ENCODE measurements at regions not wholly inside any gene's neighbourhood (a gene's known extent, or its start where the extent isn't known, plus 50 kb on each side); places are given as distances from the start of the nearest gene placed in this dataset.

DNA sequence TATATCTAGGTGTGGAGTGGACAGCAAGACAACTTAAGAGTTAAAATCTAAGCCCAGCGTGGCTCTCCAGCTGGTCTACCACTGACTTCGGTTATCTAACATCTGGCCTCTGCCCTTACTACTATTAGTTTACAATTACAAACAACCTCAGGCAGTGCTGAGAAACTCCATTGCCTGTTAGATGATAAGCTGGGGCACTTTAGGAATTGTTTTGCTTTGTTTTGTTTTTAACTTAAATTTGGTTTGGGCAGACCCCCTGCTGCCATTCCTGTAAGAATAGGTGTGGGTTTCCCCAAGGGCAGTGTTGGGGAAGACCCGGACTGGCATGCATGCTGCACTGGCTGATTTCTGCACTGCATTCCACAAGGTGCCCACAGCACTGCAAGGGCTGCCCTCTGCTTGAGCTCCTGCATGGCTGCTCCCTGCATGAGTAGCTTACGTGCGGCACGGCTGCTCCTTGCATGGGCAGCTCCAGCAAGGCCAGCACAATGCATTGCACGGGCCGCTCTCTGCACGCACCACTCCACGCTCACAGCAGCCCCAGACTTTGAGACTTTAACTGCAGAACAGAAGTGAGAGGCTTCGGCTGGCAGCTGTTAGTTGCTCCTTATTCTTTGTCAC, 74.2 kb upstream of the SERTAD2 start:
- H3K27ac ChIP-seq, result peak overlapping the region in 2 of 4 donors; percentile 54 to 58
- no peak for DNase-seq
- in situ Hi-C loops (cut with MboI; ENCODE audit: low pct_ligation_motif_present in 1 of 4, low pct_unique_long_range_greater_than_20kb in 1 of 4, low sequenced_read_pairs in 3 of 4), result no loop called here
- WGBS, 2 donors (ENCODE audit: low coverage in 1 of 2), result 56 to 68% methylated on average over 3 to 10 of the region's 11 CpGs
- no peaks in the 10 kb centered on the region for H3K9me3 ChIP-seq
- no peak for TF ChIP-seq EP300 (IDR thresholded peaks at IDR 0.05; ENCODE audit: low read depth)
- no peaks in the 10 kb centered on the region for H3K36me3 ChIP-seq
- intact Hi-C loops (cut with DNase I; ENCODE audit: low total_unique reads), result loop anchor here (10.0 kb wide), 1 partner anchor 53 kb away; no protein-coding TSS in a partner anchor
- H3K27me3 ChIP-seq, result no peaks in the 10 kb centered on the region
- H3K4me1 ChIP-seq, result peaks cover 14 to 56% (median 29%) of the 10 kb centered on the region in 4 donors
- no peak overlapping the region for H3K4me3 ChIP-seq

DNA sequence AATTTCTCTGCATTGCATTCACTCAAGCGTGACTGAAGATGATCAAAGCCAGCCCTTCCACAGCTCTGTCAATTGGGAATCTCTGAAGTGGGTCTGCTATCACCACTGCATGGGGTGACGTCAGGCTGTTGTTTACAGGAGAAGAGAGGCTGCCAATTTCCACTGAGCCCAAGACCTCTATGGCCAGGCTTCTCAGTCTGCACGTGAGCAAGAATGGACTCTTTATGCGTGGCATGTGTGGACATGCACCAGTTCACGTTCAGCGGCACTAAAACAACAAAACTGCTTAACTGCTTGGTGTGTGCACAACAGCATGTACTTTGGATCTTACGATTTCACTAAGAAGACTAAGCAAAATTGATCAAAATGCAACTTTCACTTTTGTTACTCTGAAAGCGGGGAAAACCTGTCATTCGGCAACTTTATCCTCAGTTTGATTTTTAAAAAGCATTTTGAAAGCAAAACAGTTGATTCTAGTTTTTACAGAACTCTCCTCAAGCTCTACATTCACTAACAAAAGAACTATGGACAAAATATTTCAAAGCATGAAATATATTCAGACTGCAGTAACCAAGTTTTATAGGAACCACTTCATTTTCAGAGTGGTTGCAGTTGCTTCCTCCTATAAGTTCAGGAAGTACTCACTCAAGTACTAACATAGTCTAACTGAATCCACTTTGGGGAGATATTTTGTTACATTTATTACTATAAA, 77.0 kb upstream of the SERTAD2 start:
- 4 to 7% methylated on average over 4 to 9 of the region's 9 CpGs for WGBS, 2 donors (ENCODE audit: low coverage in 1 of 2)
- in situ Hi-C loops (cut with MboI; ENCODE audit: low pct_ligation_motif_present in 1 of 4, low pct_unique_long_range_greater_than_20kb in 1 of 4, low sequenced_read_pairs in 3 of 4), result no loop called here
- H3K4me3 ChIP-seq, result peak overlapping the region in 3 of 4 donors; percentile 19 to 40 (median 26)

DNA sequence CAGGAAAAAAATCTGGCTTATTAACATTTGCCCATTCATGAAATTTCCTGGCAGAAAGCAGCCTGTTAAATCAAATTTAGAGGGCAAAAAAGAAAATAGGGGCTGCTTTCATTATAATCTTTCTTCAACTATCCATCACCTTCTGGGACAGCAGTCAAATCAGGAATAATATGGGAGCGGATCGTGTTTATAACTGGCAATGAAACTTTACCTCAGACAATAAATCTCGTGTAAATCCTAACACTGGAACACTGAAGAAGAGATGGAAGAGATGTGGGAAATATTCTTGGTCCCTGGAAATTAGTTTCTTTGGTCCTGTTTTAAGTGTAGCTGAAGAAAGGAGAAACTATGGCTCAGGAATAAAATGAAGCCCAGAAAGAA, 77.5 kb upstream of the SERTAD2 start:
- peak overlapping the region; percentile 75 to 86 (median 81) for H3K27ac ChIP-seq

More for the DNA sequence above, 77.0 kb upstream of the SERTAD2 start:
- H3K27me3 ChIP-seq, result no peaks in the 10 kb centered on the region
- no peaks in the 10 kb centered on the region for H3K36me3 ChIP-seq
- TF ChIP-seq, protein P1, sequence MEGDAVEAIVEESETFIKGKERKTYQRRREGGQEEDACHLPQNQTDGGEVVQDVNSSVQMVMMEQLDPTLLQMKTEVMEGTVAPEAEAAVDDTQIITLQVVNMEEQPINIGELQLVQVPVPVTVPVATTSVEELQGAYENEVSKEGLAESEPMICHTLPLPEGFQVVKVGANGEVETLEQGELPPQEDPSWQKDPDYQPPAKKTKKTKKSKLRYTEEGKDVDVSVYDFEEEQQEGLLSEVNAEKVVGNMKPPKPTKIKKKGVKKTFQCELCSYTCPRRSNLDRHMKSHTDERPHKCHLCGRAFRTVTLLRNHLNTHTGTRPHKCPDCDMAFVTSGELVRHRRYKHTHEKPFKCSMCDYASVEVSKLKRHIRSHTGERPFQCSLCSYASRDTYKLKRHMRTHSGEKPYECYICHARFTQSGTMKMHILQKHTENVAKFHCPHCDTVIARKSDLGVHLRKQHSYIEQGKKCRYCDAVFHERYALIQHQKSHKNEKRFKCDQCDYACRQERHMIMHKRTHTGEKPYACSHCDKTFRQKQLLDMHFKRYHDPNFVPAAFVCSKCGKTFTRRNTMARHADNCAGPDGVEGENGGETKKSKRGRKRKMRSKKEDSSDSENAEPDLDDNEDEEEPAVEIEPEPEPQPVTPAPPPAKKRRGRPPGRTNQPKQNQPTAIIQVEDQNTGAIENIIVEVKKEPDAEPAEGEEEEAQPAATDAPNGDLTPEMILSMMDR (IDR thresholded peaks at IDR 0.05), result no peak
- TF ChIP-seq EP300 (IDR thresholded peaks at IDR 0.05; ENCODE audit: low read depth) (no peak), POLR2AphosphoS5 (IDR thresholded peaks at IDR 0.05) (peak; percentile 35 to 50 (median 37)), POLR2A (IDR thresholded peaks at IDR 0.05) (peak; percentile 29)
- peak overlapping the region; percentile 75 to 86 (median 81) for H3K27ac ChIP-seq
- intact Hi-C loops (cut with DNase I; ENCODE audit: low total_unique reads), result no loop called here
- H3K4me1 ChIP-seq, result peaks cover 14 to 56% (median 29%) of the 10 kb centered on the region in 4 donors
- H3K9me3 ChIP-seq, result no peaks in the 10 kb centered on the region
- DNase-seq, result peak; percentile 67

DNA sequence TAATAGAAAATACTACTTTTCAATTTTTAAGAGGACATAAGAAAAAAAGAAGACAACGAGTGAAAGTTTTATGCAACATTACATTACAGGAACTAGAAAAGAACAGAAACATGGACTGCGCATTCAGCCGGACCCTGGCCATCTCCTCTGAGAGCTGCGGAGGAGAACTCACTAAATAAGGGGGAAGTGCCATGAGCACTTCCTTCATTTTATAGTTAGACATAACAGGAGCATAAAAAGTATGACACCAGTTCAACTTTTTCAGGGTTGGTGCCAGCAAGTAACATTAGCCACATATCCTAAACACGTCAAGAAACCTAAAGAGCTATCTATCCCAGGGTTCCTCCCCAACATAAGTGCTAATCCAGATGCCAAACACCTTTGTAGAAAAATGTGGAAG, 78.0 kb upstream of the SERTAD2 start:
- Histone ChIP-seq H3K36me3 (no peaks in the 10 kb centered on the region), H3K9me3 (no peaks in the 10 kb centered on the region), H3K27ac (peak overlapping the region; percentile 75 to 86 (median 81)), H3K27me3 (no peaks in the 10 kb centered on the region), H3K4me1 (peaks cover 14 to 52% (median 29%) of the 10 kb centered on the region in 4 donors), H3K4me3 (peak overlapping the region in 1 of 4 donors; percentile 40)
- in situ Hi-C loops (cut with MboI; ENCODE audit: low pct_ligation_motif_present in 1 of 4, low pct_unique_long_range_greater_than_20kb in 1 of 4, low sequenced_read_pairs in 3 of 4), result no loop called here
- intact Hi-C loops (cut with DNase I; ENCODE audit: low total_unique reads), result no loop called here
- TF ChIP-seq, protein P1 (IDR thresholded peaks at IDR 0.05), result no peak
- no peak for TF ChIP-seq EP300 (IDR thresholded peaks at IDR 0.05; ENCODE audit: low read depth)
- TF ChIP-seq POLR2A (IDR thresholded peaks at IDR 0.05), result no peak
- no peak for TF ChIP-seq POLR2AphosphoS5 (IDR thresholded peaks at IDR 0.05)
- DNase-seq, result no peak
- WGBS, 2 donors (ENCODE audit: low coverage in 1 of 2), result 57 to 71% methylated on average over 4 to 5 of the region's 5 CpGs

More for the DNA sequence above, 77.5 kb upstream of the SERTAD2 start:
- intact Hi-C loops (cut with DNase I; ENCODE audit: low total_unique reads), result no loop called here
- H3K9me3 ChIP-seq, result no peaks in the 10 kb centered on the region
- DNase-seq, result no peak
- H3K27me3 ChIP-seq, result no peaks in the 10 kb centered on the region
- WGBS, 2 donors (ENCODE audit: low coverage in 1 of 2), result 11 to 13% methylated on average over 3 of the region's 3 CpGs
- H3K36me3 ChIP-seq, result no peaks in the 10 kb centered on the region
- in situ Hi-C loops (cut with MboI; ENCODE audit: low pct_ligation_motif_present in 1 of 4, low pct_unique_long_range_greater_than_20kb in 1 of 4, low sequenced_read_pairs in 3 of 4), result no loop called here
- TF ChIP-seq, protein P1 (IDR thresholded peaks at IDR 0.05), result no peak
- no peak for TF ChIP-seq EP300 (IDR thresholded peaks at IDR 0.05; ENCODE audit: low read depth)
- no peak for TF ChIP-seq POLR2A (IDR thresholded peaks at IDR 0.05)
- no peak for TF ChIP-seq POLR2AphosphoS5 (IDR thresholded peaks at IDR 0.05)
- peaks cover 14 to 56% (median 29%) of the 10 kb centered on the region in 4 donors for H3K4me1 ChIP-seq
- peak overlapping the region in 3 of 4 donors; percentile 19 to 40 (median 26) for H3K4me3 ChIP-seq

All from transverse colon (tissue), 4 donors.